ENCODE measurements at regions not wholly inside any gene's neighbourhood (a gene's known extent, or its start where the extent isn't known, plus 50 kb on each side); places are given as distances from the start of the nearest gene placed in this dataset.

- H3K4me3 Mint-ChIP-seq (ENCODE audit: low read depth), result no peak overlapping the region
- H3K27me3 Mint-ChIP-seq, result no peaks in the 10 kb centered on the region
- H3K9me3 Mint-ChIP-seq (ENCODE audit: low read depth), result no peaks in the 10 kb centered on the region
- no peak for DNase-seq (ENCODE audit: low spot score, unreplicated experiment)
- no peaks in the 10 kb centered on the region for H3K36me3 Mint-ChIP-seq (ENCODE audit: insufficient read depth)
- no peak overlapping the region for H3K27ac Mint-ChIP-seq
- H3K4me1 Mint-ChIP-seq (ENCODE audit: low read depth), result peaks cover 3% of the 10 kb centered on the region
- no peak for TF ChIP-seq CTCF (IDR thresholded peaks at IDR 0.05; ENCODE audit: unreplicated experiment)
Measured at GRCh38 chr5:92850886-92851285, 730.1 kb downstream of the NR2F1-AS1 start.

GRCh38 chr5:92849756-92850155 lies 731.3 kb downstream of the NR2F1-AS1 start:
- no peak overlapping the region for H3K4me3 Mint-ChIP-seq (ENCODE audit: low read depth)
- TF ChIP-seq CTCF (IDR thresholded peaks at IDR 0.05; ENCODE audit: unreplicated experiment), result no peak
- no peak for DNase-seq (ENCODE audit: low spot score, unreplicated experiment)
- no peaks in the 10 kb centered on the region for H3K27me3 Mint-ChIP-seq
- no peaks in the 10 kb centered on the region for H3K36me3 Mint-ChIP-seq (ENCODE audit: insufficient read depth)
- peaks cover 3% of the 10 kb centered on the region for H3K4me1 Mint-ChIP-seq (ENCODE audit: low read depth)
- H3K27ac Mint-ChIP-seq, result no peak overlapping the region
- no peaks in the 10 kb centered on the region for H3K9me3 Mint-ChIP-seq (ENCODE audit: low read depth)

DNA sequence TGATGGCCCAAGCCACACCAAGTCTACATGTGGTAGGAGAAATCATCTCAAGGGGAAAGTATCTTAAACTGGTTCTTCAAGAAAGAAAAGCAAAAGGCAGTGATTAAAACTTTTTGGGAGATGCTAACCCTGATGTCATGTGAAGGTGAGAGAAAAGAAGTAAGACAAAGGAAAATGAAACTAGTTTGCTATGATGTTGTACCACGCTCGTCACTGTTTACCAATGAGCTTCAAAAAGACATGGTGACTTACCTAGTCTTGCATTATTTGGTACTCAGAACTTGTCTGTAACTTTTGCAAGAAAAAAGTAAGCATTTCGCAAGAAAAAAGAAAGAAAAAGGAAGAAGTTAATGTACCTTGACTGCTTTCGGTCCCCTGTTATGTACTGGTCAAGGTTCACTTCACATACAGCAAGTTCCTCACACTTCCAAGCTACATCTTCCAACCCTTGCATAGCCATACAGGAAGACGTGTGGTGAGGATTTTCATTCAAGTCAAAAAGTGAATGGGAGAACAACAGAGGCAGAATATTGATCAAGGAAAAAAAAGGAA lies 739.3 kb downstream of the NR2F1-AS1 start:
- H3K27me3 Mint-ChIP-seq, result no peaks in the 10 kb centered on the region
- TF ChIP-seq CTCF (IDR thresholded peaks at IDR 0.05; ENCODE audit: unreplicated experiment), result no peak
- no peaks in the 10 kb centered on the region for H3K4me1 Mint-ChIP-seq (ENCODE audit: low read depth)
- no peaks in the 10 kb centered on the region for H3K9me3 Mint-ChIP-seq (ENCODE audit: low read depth)
- H3K4me3 Mint-ChIP-seq (ENCODE audit: low read depth), result no peak overlapping the region
- no peak overlapping the region for H3K27ac Mint-ChIP-seq
- no peaks in the 10 kb centered on the region for H3K36me3 Mint-ChIP-seq (ENCODE audit: insufficient read depth)
- no peak for DNase-seq (ENCODE audit: low spot score, unreplicated experiment)

- no peak overlapping the region for H3K27ac Mint-ChIP-seq
- H3K27me3 Mint-ChIP-seq, result no peaks in the 10 kb centered on the region
- peak; percentile 35 for TF ChIP-seq CTCF (IDR thresholded peaks at IDR 0.05; ENCODE audit: unreplicated experiment)
- DNase-seq (ENCODE audit: low spot score, unreplicated experiment), result no peak
- H3K36me3 Mint-ChIP-seq (ENCODE audit: insufficient read depth), result no peaks in the 10 kb centered on the region
- H3K9me3 Mint-ChIP-seq (ENCODE audit: low read depth), result no peaks in the 10 kb centered on the region
- H3K4me1 Mint-ChIP-seq (ENCODE audit: low read depth), result no peaks in the 10 kb centered on the region
- H3K4me3 Mint-ChIP-seq (ENCODE audit: low read depth), result no peak overlapping the region
Measured at GRCh38 chr5:92838253-92838652, 742.8 kb downstream of the NR2F1-AS1 start.

- Mint-ChIP-seq H3K27ac (no peak overlapping the region), H3K4me3 (ENCODE audit: low read depth) (no peak overlapping the region), H3K9me3 (ENCODE audit: low read depth) (peaks cover 3% of the 10 kb centered on the region), H3K36me3 (ENCODE audit: insufficient read depth) (no peaks in the 10 kb centered on the region), H3K27me3 (no peaks in the 10 kb centered on the region), H3K4me1 (ENCODE audit: low read depth) (no peaks in the 10 kb centered on the region)
- no peak for DNase-seq (ENCODE audit: low spot score, unreplicated experiment)
- TF ChIP-seq CTCF (IDR thresholded peaks at IDR 0.05; ENCODE audit: unreplicated experiment), result no peak
Measured at GRCh38 chr5:92836855-92837755, 743.9 kb downstream of the NR2F1-AS1 start.
